ENCODE measurements at regions not wholly inside any gene's neighbourhood (a gene's known extent, or its start where the extent isn't known, plus 50 kb on each side); places are given as distances from the start of the nearest gene placed in this dataset.

DNA sequence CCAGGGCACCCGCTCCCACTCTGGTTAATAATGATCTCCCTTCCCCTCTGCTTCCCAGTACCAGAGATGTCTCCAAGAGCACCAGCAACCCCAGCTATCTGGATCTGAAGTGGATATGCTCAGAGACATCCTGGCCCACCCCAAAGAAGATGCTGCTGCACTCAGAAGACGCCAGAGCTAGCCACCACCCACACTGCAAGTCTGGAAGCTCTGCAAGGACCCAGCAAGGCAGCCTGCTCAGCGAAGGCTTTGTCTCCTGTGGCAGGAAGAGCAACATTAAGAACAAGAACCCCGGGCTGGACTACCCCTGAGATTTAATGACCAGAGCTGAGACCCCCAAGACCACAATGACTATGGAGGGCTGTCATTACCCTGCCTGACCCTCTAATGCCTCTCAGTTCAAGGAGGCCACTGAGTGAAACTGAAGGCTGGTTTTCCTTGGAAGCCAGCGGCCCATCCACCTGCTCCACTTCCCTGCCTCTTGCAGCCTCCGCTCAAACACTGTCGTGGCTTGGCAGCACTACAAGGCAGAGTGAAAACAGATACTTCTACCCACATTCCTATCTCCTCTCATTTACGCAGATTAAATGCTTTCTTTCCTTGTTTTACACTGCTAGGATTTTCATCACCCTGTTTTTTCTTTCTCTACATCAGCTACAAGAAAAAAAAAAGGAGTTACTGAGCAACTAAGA lies 202.2 kb downstream of the SNX10 start:
- H3K36me3 ChIP-seq (ENCODE audit: control insufficient read depth, insufficient read depth, low read length) = no peaks in the 10 kb centered on the region
- no peaks in the 10 kb centered on the region for H3K4me1 ChIP-seq (ENCODE audit: control insufficient read depth, extremely low read depth, insufficient read depth, low read length)
- H3K9ac ChIP-seq (ENCODE audit: insufficient read depth, low read length) = no peak overlapping the region
- H3K4me3 ChIP-seq (replicated peaks in 1 of 4; ENCODE audit: control extremely low read depth in 1 of 4, insufficient read depth in 1 of 4, low read depth in 3 of 4, low read length in 4 of 4) = no peak overlapping the region
- DNase-seq (ENCODE audit: low read depth in 2 of 2) = no peak
- no peaks in the 10 kb centered on the region for H4K20me1 ChIP-seq (ENCODE audit: control insufficient read depth, extremely low read depth, insufficient read depth, low read length)
- no peak overlapping the region for H3K4me2 ChIP-seq (ENCODE audit: extremely low read depth, insufficient read depth, low read length)
- H3K79me2 ChIP-seq (ENCODE audit: control insufficient read depth, insufficient read depth, low read length) = no peaks in the 10 kb centered on the region
- H2AFZ ChIP-seq (ENCODE audit: low read length) = no peak overlapping the region
- H3K27me3 ChIP-seq (ENCODE audit: control insufficient read depth, insufficient read depth, low read length) = no peaks in the 10 kb centered on the region
- TF ChIP-seq EZH2 (IDR thresholded peaks at IDR 0.05; ENCODE audit: low read length, missing control alignments) = no peak
- TF ChIP-seq, protein P1, sequence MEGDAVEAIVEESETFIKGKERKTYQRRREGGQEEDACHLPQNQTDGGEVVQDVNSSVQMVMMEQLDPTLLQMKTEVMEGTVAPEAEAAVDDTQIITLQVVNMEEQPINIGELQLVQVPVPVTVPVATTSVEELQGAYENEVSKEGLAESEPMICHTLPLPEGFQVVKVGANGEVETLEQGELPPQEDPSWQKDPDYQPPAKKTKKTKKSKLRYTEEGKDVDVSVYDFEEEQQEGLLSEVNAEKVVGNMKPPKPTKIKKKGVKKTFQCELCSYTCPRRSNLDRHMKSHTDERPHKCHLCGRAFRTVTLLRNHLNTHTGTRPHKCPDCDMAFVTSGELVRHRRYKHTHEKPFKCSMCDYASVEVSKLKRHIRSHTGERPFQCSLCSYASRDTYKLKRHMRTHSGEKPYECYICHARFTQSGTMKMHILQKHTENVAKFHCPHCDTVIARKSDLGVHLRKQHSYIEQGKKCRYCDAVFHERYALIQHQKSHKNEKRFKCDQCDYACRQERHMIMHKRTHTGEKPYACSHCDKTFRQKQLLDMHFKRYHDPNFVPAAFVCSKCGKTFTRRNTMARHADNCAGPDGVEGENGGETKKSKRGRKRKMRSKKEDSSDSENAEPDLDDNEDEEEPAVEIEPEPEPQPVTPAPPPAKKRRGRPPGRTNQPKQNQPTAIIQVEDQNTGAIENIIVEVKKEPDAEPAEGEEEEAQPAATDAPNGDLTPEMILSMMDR (conservative IDR thresholded peaks at IDR 0.05 in 1 of 2, IDR thresholded peaks at IDR 0.05 in 1 of 2; ENCODE audit: low read depth in 1 of 2, low read length in 2 of 2) = no peak
- no peaks in the 10 kb centered on the region for H3K9me3 ChIP-seq (ENCODE audit: control insufficient read depth, insufficient read depth, low read depth, low read length)
- H3K27ac ChIP-seq (ENCODE audit: insufficient read depth, low read length) = no peak overlapping the region

DNA sequence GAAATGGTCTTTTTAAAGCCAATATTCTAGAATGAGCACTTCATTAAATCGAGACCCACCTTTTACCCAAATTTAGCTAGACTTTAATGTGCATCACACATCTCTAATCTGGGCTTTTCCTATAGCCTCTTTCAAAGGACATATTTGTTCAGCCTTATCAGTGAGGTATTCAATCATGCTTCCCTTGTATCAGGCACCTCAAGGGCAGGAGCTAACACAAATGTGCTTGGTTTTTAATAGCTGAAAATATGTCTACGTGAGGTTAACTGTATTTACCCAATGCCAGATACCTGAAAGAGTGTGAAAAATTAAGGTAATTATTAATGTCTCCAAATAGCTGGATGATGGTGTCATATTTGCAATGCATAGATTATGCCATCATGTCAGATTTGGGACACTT lies 203.9 kb downstream of the SNX10 start:
- Histone ChIP-seq H3K79me2 (ENCODE audit: control insufficient read depth, insufficient read depth, low read length) (no peaks in the 10 kb centered on the region), H3K27ac (ENCODE audit: insufficient read depth, low read length) (no peak overlapping the region), H3K27me3 (ENCODE audit: control insufficient read depth, insufficient read depth, low read length) (no peaks in the 10 kb centered on the region), H3K4me2 (ENCODE audit: extremely low read depth, insufficient read depth, low read length) (no peak overlapping the region), H3K4me1 (ENCODE audit: control insufficient read depth, extremely low read depth, insufficient read depth, low read length) (no peaks in the 10 kb centered on the region), H3K9me3 (ENCODE audit: control insufficient read depth, insufficient read depth, low read depth, low read length) (no peaks in the 10 kb centered on the region), H3K9ac (ENCODE audit: insufficient read depth, low read length) (no peak overlapping the region), H2AFZ (ENCODE audit: low read length) (no peak overlapping the region), H3K4me3 (replicated peaks in 1 of 4; ENCODE audit: control extremely low read depth in 1 of 4, insufficient read depth in 1 of 4, low read depth in 3 of 4, low read length in 4 of 4) (no peak overlapping the region), H3K36me3 (ENCODE audit: control insufficient read depth, insufficient read depth, low read length) (no peaks in the 10 kb centered on the region), H4K20me1 (ENCODE audit: control insufficient read depth, extremely low read depth, insufficient read depth, low read length) (no peaks in the 10 kb centered on the region)
- no peak for DNase-seq (ENCODE audit: low read depth in 2 of 2)
- no peak for TF ChIP-seq EZH2 (IDR thresholded peaks at IDR 0.05; ENCODE audit: low read length, missing control alignments)
- TF ChIP-seq, protein P1 (conservative IDR thresholded peaks at IDR 0.05 in 1 of 2, IDR thresholded peaks at IDR 0.05 in 1 of 2; ENCODE audit: low read depth in 1 of 2, low read length in 2 of 2) = no peak

DNA sequence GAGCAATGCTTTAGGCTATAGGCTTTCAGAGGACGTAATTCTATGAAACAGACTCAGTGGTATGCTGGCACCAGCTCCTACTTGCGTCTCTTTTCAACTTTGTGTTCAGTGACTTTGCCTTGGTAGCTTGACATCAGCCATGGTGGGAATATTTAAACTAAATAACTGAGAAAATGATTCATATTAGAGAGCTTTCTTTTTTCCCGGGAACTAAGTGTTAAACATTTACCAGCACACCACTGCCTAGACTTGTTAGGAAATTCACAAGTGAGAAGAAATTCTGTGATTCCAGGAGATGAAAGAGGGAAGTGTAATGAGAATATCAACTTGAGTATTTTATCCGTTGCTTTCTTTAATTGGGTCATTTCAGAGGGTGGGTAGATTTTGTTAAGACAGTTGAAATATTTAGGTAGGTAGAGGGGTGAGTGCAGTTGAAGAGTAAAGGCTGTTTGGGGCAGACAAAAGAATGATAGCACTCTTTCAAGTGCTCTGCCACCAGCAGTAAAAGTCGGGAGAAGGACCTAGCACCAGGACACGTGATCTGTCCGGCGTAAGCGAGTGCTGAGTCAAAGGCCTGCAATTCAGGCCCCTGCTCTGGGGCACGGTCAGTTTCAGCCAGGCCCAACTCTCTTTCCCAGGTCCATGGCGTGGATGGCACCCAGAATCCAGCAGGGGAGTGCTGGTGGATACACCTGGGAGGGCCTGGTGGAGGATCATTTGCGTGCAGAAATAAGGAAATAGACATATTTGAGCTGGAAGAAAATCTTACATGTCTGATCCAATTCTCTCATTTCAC lies 206.3 kb downstream of the SNX10 start:
- Histone ChIP-seq H3K79me2 (ENCODE audit: control insufficient read depth, insufficient read depth, low read length) (no peaks in the 10 kb centered on the region), H3K9ac (ENCODE audit: insufficient read depth, low read length) (no peak overlapping the region), H3K9me3 (ENCODE audit: control insufficient read depth, insufficient read depth, low read depth, low read length) (no peaks in the 10 kb centered on the region), H3K4me2 (ENCODE audit: extremely low read depth, insufficient read depth, low read length) (no peak overlapping the region), H4K20me1 (ENCODE audit: control insufficient read depth, extremely low read depth, insufficient read depth, low read length) (no peaks in the 10 kb centered on the region), H3K27me3 (ENCODE audit: control insufficient read depth, insufficient read depth, low read length) (no peaks in the 10 kb centered on the region), H3K4me3 (replicated peaks in 1 of 4; ENCODE audit: control extremely low read depth in 1 of 4, insufficient read depth in 1 of 4, low read depth in 3 of 4, low read length in 4 of 4) (no peak overlapping the region), H3K36me3 (ENCODE audit: control insufficient read depth, insufficient read depth, low read length) (no peaks in the 10 kb centered on the region), H2AFZ (ENCODE audit: low read length) (no peak overlapping the region), H3K27ac (ENCODE audit: insufficient read depth, low read length) (no peak overlapping the region), H3K4me1 (ENCODE audit: control insufficient read depth, extremely low read depth, insufficient read depth, low read length) (no peaks in the 10 kb centered on the region)
- TF ChIP-seq, protein P1 (conservative IDR thresholded peaks at IDR 0.05 in 1 of 2, IDR thresholded peaks at IDR 0.05 in 1 of 2; ENCODE audit: low read depth in 1 of 2, low read length in 2 of 2) = no peak
- no peak for TF ChIP-seq EZH2 (IDR thresholded peaks at IDR 0.05; ENCODE audit: low read length, missing control alignments)
- DNase-seq (ENCODE audit: low read depth in 2 of 2) = no peak
